ENCODE measurements at regions not wholly inside any gene's neighbourhood (a gene's known extent, or its start where the extent isn't known, plus 50 kb on each side); places are given as distances from the start of the nearest gene placed in this dataset.

- DNase-seq (ENCODE audit: low spot score), result no peak
- no peak overlapping the region for H2AFZ ChIP-seq (ENCODE audit: low read length)
- ChIA-PET CTCF (ENCODE audit: unreplicated experiment) (no interaction called here), POLR2A (no interaction called here)
- no peak overlapping the region for H3K4me3 ChIP-seq (ENCODE audit: low read depth, low read length, poor library complexity, severe bottlenecking)
- H3K79me2 ChIP-seq (ENCODE audit: insufficient read depth, low read depth, low read length), result no peaks in the 10 kb centered on the region
- H4K20me1 ChIP-seq (ENCODE audit: insufficient read depth, low read length), result no peaks in the 10 kb centered on the region
- no peak overlapping the region for H3K4me2 ChIP-seq (ENCODE audit: low read length)
- no peak overlapping the region for H3K27ac ChIP-seq (ENCODE audit: low read depth, low read length, poor library complexity, severe bottlenecking)
- no peaks in the 10 kb centered on the region for H3K9me2 ChIP-seq (ENCODE audit: insufficient read depth, low read length)
- TF ChIP-seq EZH2phosphoT487 (IDR thresholded peaks at IDR 0.05; ENCODE audit: borderline replicate concordance, low read depth, low read length), result no peak
- TF ChIP-seq CTCF (conservative IDR thresholded peaks at IDR 0.05; ENCODE audit: low read length), result no peak
- no peaks in the 10 kb centered on the region for H3K4me1 ChIP-seq (ENCODE audit: insufficient read depth, low read length, poor library complexity, severe bottlenecking)
- intact Hi-C loops (cut with micrococcal nuclease; ENCODE audit: unreplicated experiment), result no loop called here
- H3K36me3 ChIP-seq (ENCODE audit: insufficient read depth, low read length), result no peaks in the 10 kb centered on the region
- no TSS peak for BruUV-seq (replicated peaks)
- H3K9me3 ChIP-seq (ENCODE audit: low read length), result no peaks in the 10 kb centered on the region
These were observed 480.3 kb downstream of the RPS24 start for GRCh38 chr10:78513986-78514385.

- no peaks in the 10 kb centered on the region for H3K9me2 ChIP-seq (ENCODE audit: insufficient read depth, low read length)
- intact Hi-C loops (cut with micrococcal nuclease; ENCODE audit: unreplicated experiment), result no loop called here
- H3K9me3 ChIP-seq (ENCODE audit: low read length), result no peaks in the 10 kb centered on the region
- no peak overlapping the region for H3K27ac ChIP-seq (ENCODE audit: low read depth, low read length, poor library complexity, severe bottlenecking)
- H3K4me1 ChIP-seq (ENCODE audit: insufficient read depth, low read length, poor library complexity, severe bottlenecking), result no peaks in the 10 kb centered on the region
- H2AFZ ChIP-seq (ENCODE audit: low read length), result no peak overlapping the region
- H3K36me3 ChIP-seq (ENCODE audit: insufficient read depth, low read length), result no peaks in the 10 kb centered on the region
- TF ChIP-seq CTCF (conservative IDR thresholded peaks at IDR 0.05; ENCODE audit: low read length) (no peak), EZH2phosphoT487 (IDR thresholded peaks at IDR 0.05; ENCODE audit: borderline replicate concordance, low read depth, low read length) (no peak)
- ChIA-PET POLR2A (no interaction called here), CTCF (ENCODE audit: unreplicated experiment) (no interaction called here)
- H3K79me2 ChIP-seq (ENCODE audit: insufficient read depth, low read depth, low read length), result no peaks in the 10 kb centered on the region
- no TSS peak for BruUV-seq (replicated peaks)
- H4K20me1 ChIP-seq (ENCODE audit: insufficient read depth, low read length), result no peaks in the 10 kb centered on the region
- no peak overlapping the region for H3K4me2 ChIP-seq (ENCODE audit: low read length)
- DNase-seq (ENCODE audit: low spot score), result no peak
- H3K4me3 ChIP-seq (ENCODE audit: low read depth, low read length, poor library complexity, severe bottlenecking), result no peak overlapping the region
These were observed 480.8 kb downstream of the RPS24 start for GRCh38 chr10:78514459-78514858.

GRCh38 chr10:78515038-78515872 lies 481.6 kb downstream of the RPS24 start:
- no peak overlapping the region for H3K4me3 ChIP-seq (ENCODE audit: low read depth, low read length, poor library complexity, severe bottlenecking)
- TF ChIP-seq CTCF (conservative IDR thresholded peaks at IDR 0.05; ENCODE audit: low read length), result no peak
- no peak for TF ChIP-seq EZH2phosphoT487 (IDR thresholded peaks at IDR 0.05; ENCODE audit: borderline replicate concordance, low read depth, low read length)
- H4K20me1 ChIP-seq (ENCODE audit: insufficient read depth, low read length), result no peaks in the 10 kb centered on the region
- no peaks in the 10 kb centered on the region for H3K9me3 ChIP-seq (ENCODE audit: low read length)
- no peak overlapping the region for H3K27ac ChIP-seq (ENCODE audit: low read depth, low read length, poor library complexity, severe bottlenecking)
- H3K36me3 ChIP-seq (ENCODE audit: insufficient read depth, low read length), result no peaks in the 10 kb centered on the region
- H3K9me2 ChIP-seq (ENCODE audit: insufficient read depth, low read length), result no peaks in the 10 kb centered on the region
- CTCF ChIA-PET (ENCODE audit: unreplicated experiment), result no interaction called here
- H3K4me2 ChIP-seq (ENCODE audit: low read length), result no peak overlapping the region
- H3K4me1 ChIP-seq (ENCODE audit: insufficient read depth, low read length, poor library complexity, severe bottlenecking), result no peaks in the 10 kb centered on the region
- POLR2A ChIA-PET, result no interaction called here
- intact Hi-C loops (cut with micrococcal nuclease; ENCODE audit: unreplicated experiment), result no loop called here
- DNase-seq (ENCODE audit: low spot score), result no peak
- H3K79me2 ChIP-seq (ENCODE audit: insufficient read depth, low read depth, low read length), result no peaks in the 10 kb centered on the region
- no TSS peak for BruUV-seq (replicated peaks)
- no peak overlapping the region for H2AFZ ChIP-seq (ENCODE audit: low read length)

All from OCI-LY7 (cell line).